Muscle of leg (tissue), 3 donors: ENCODE measurements at regions not wholly inside any gene's neighbourhood (a gene's known extent, or its start where the extent isn't known, plus 50 kb on each side); places are given as distances from the start of the nearest gene placed in this dataset.

ENCODE experiments used
- DNase-seq: peaks from one replicate; pipeline ENCODE4 v3.0.0; 2013
- H3K27ac ChIP-seq: one replicate; pipeline ENCODE4 v1.5.1; 2013; ENCODE audit warnings: mild to moderate bottlenecking, low read length, control low read depth
- H3K27me3 ChIP-seq: one replicate; pipeline ENCODE4 v1.6.1; 2013; ENCODE audit warnings: low read length; ENCODE audit not compliant: control insufficient read depth, insufficient read depth
- H3K36me3 ChIP-seq: one replicate; pipeline ENCODE4 v1.6.1; 2013; ENCODE audit warnings: low read length; ENCODE audit not compliant: control insufficient read depth, insufficient read depth
- H3K4me1 ChIP-seq: one replicate; pipeline ENCODE4 v1.6.1; 2013; ENCODE audit warnings: low read length; ENCODE audit not compliant: control insufficient read depth, insufficient read depth
- H3K4me3 ChIP-seq: one replicate; pipeline ENCODE4 v1.5.1; 2013; ENCODE audit warnings: low read length, control low read depth
- H3K9me3 ChIP-seq: replicated peaks from 2 replicates; pipeline ENCODE4 v1.6.1; 2013; ENCODE audit warnings: low read depth, low read length; ENCODE audit not compliant: control insufficient read depth
- WGBS: methylation state at CpG from one replicate; pipeline ENCODE4 v1.1.5; 2013; ENCODE audit warnings: missing lambda C conversion rate; ENCODE audit not compliant: insufficient coverage; 5-methylcytosine and 5-hydroxymethylcytosine counted together

- Histone ChIP-seq H3K27me3 (no peaks in the 10 kb centered on the region), H3K4me3 (no peak overlapping the region), H3K27ac (no peak overlapping the region), H3K36me3 (no peaks in the 10 kb centered on the region), H3K4me1 (no peaks in the 10 kb centered on the region), H3K9me3 (no peaks in the 10 kb centered on the region)
- no peak for DNase-seq
These were observed 1592.6 kb downstream of the GRIK2 start for GRCh38 chr6:102986086-102986485.

- H3K27ac ChIP-seq, result no peak overlapping the region
- H3K9me3 ChIP-seq, result no peaks in the 10 kb centered on the region
- no peaks in the 10 kb centered on the region for H3K27me3 ChIP-seq
- H3K36me3 ChIP-seq, result no peaks in the 10 kb centered on the region
- H3K4me3 ChIP-seq, result no peak overlapping the region
- no peak for DNase-seq
- no CpG with 5 or more reads among the region's 1 CpG for WGBS
- no peaks in the 10 kb centered on the region for H3K4me1 ChIP-seq
These were observed 1590.8 kb downstream of the GRIK2 start for GRCh38 chr6:102984357-102984756.

GRCh38 chr6:102981490-102982015, 1588.0 kb downstream of the GRIK2 start:
- Histone ChIP-seq H3K9me3 (no peaks in the 10 kb centered on the region), H3K27ac (no peak overlapping the region), H3K36me3 (no peaks in the 10 kb centered on the region), H3K4me3 (no peak overlapping the region), H3K4me1 (no peaks in the 10 kb centered on the region), H3K27me3 (no peaks in the 10 kb centered on the region)
- DNase-seq, result no peak
- whole genome bisulfite sequencing, result no CpG with 5 or more reads among the region's 2 CpGs

GRCh38 chr6:102980951-102981350, 1587.4 kb downstream of the GRIK2 start:
- Histone ChIP-seq H3K4me3 (no peak overlapping the region), H3K36me3 (no peaks in the 10 kb centered on the region), H3K27ac (no peak overlapping the region), H3K27me3 (no peaks in the 10 kb centered on the region), H3K4me1 (no peaks in the 10 kb centered on the region), H3K9me3 (no peaks in the 10 kb centered on the region)
- no peak for DNase-seq
- no CpG with 5 or more reads among the region's 1 CpG for WGBS

GRCh38 chr6:102961902-102962301, 1568.4 kb downstream of the GRIK2 start:
- Histone ChIP-seq H3K4me3 (no peak overlapping the region), H3K9me3 (no peaks in the 10 kb centered on the region), H3K27ac (no peak overlapping the region), H3K36me3 (no peaks in the 10 kb centered on the region), H3K4me1 (no peaks in the 10 kb centered on the region), H3K27me3 (no peaks in the 10 kb centered on the region)
- no peak for DNase-seq

GRCh38 chr6:102950967-102951366, 1557.5 kb downstream of the GRIK2 start:
- WGBS, result no CpG with 5 or more reads among the region's 3 CpGs
- no peak for DNase-seq
- Histone ChIP-seq H3K27ac (no peak overlapping the region), H3K4me3 (no peak overlapping the region), H3K9me3 (no peaks in the 10 kb centered on the region), H3K27me3 (no peaks in the 10 kb centered on the region), H3K36me3 (no peaks in the 10 kb centered on the region), H3K4me1 (no peaks in the 10 kb centered on the region)

GRCh38 chr6:102944475-102944874, 1551.0 kb downstream of the GRIK2 start:
- Histone ChIP-seq H3K4me1 (no peaks in the 10 kb centered on the region), H3K9me3 (no peaks in the 10 kb centered on the region), H3K27me3 (no peaks in the 10 kb centered on the region), H3K36me3 (no peaks in the 10 kb centered on the region), H3K27ac (no peak overlapping the region), H3K4me3 (no peak overlapping the region)
- no peak for DNase-seq
- no CpG with 5 or more reads among the region's 1 CpG for WGBS

- no peaks in the 10 kb centered on the region for H3K36me3 ChIP-seq
- H3K27ac ChIP-seq, result no peak overlapping the region
- H3K4me1 ChIP-seq, result no peaks in the 10 kb centered on the region
- H3K27me3 ChIP-seq, result no peaks in the 10 kb centered on the region
- no peaks in the 10 kb centered on the region for H3K9me3 ChIP-seq
- DNase-seq, result no peak
- H3K4me3 ChIP-seq, result no peak overlapping the region
These were observed 1548.7 kb downstream of the GRIK2 start for GRCh38 chr6:102942206-102942605.

- WGBS, result no CpG with 5 or more reads among the region's 3 CpGs
- H3K9me3 ChIP-seq, result no peaks in the 10 kb centered on the region
- H3K27me3 ChIP-seq, result no peaks in the 10 kb centered on the region
- no peak overlapping the region for H3K27ac ChIP-seq
- no peak overlapping the region for H3K4me3 ChIP-seq
- no peak for DNase-seq
- no peaks in the 10 kb centered on the region for H3K4me1 ChIP-seq
- H3K36me3 ChIP-seq, result no peaks in the 10 kb centered on the region
These were observed 1543.5 kb downstream of the GRIK2 start for GRCh38 chr6:102936959-102937358.

GRCh38 chr6:102928109-102928508, 1534.6 kb downstream of the GRIK2 start:
- H3K4me3 ChIP-seq, result no peak overlapping the region
- H3K9me3 ChIP-seq, result no peaks in the 10 kb centered on the region
- no peaks in the 10 kb centered on the region for H3K27me3 ChIP-seq
- H3K27ac ChIP-seq, result no peak overlapping the region
- DNase-seq, result no peak
- H3K36me3 ChIP-seq, result no peaks in the 10 kb centered on the region
- WGBS, result 92% methylated on average over 2 of the region's 3 CpGs
- no peaks in the 10 kb centered on the region for H3K4me1 ChIP-seq

GRCh38 chr6:102918161-102918560, 1524.7 kb downstream of the GRIK2 start:
- Histone ChIP-seq H3K9me3 (no peaks in the 10 kb centered on the region), H3K27ac (no peak overlapping the region), H3K4me3 (no peak overlapping the region), H3K36me3 (no peaks in the 10 kb centered on the region), H3K27me3 (no peaks in the 10 kb centered on the region), H3K4me1 (no peaks in the 10 kb centered on the region)
- WGBS, result no CpG with 5 or more reads among the region's 6 CpGs
- peak; percentile 1 for DNase-seq
